SU-DHL-6 (cell line): ENCODE measurements at regions not wholly inside any gene's neighbourhood (a gene's known extent, or its start where the extent isn't known, plus 50 kb on each side); places are given as distances from the start of the nearest gene placed in this dataset.

ENCODE experiments used
- CTCF ChIP-seq: fragments of 200-600 bp; sonication (generic); IDR thresholded peaks from one replicate; pipeline ENCODE4 v1.5.1; 2017; ENCODE audit warnings: antibody characterized with exemption, mild to moderate bottlenecking, low read length, moderate library complexity; ENCODE audit not compliant: insufficient read depth, poor library complexity, severe bottlenecking
- EZH2phosphoT487 ChIP-seq: fragments of 200-600 bp; sonication (generic), shearing (Covaris generic); conservative IDR thresholded peaks from 2 replicates; pipeline ENCODE4 v1.6.1; 2018; ENCODE audit warnings: mild to moderate bottlenecking, antibody characterized with exemption, low read length, moderate library complexity, mixed read lengths

- TF ChIP-seq CTCF (no peak), EZH2phosphoT487 (no peak)
Observed at GRCh38 chr12:83408146-83408545, 721.4 kb downstream of the TMTC2 start.
